Activated naive CD4-positive, alpha-beta T cell treated with Interleukin-2 at 50 U/mL for 16 hours (primary cell): ENCODE measurements at regions not wholly inside any gene's neighbourhood (a gene's known extent, or its start where the extent isn't known, plus 50 kb on each side); places are given as distances from the start of the nearest gene placed in this dataset.

Experiments
- DNase-seq: peaks from one replicate; pipeline ENCODE4 v3.0.0-alpha.2; 2020

GRCh38 chr6:54646069-54646950, 200.3 kb upstream of the FAM83B start:
- DNase-seq: no peak

GRCh38 chr6:54646951-54647664, 199.5 kb upstream of the FAM83B start:
- DNase-seq: no peak

- no peak for DNase-seq
Measured at GRCh38 chr6:54654381-54654780, 192.2 kb upstream of the FAM83B start.

GRCh38 chr6:54655162-54655561, 191.4 kb upstream of the FAM83B start:
- no peak for DNase-seq

- DNase-seq: no peak
Measured at GRCh38 chr6:54665278-54665677, 181.3 kb upstream of the FAM83B start.

GRCh38 chr6:54680531-54680930, 166.0 kb upstream of the FAM83B start:
- no peak for DNase-seq

GRCh38 chr6:54681267-54681666, 165.3 kb upstream of the FAM83B start:
- DNase-seq: no peak

- no peak for DNase-seq
Measured at GRCh38 chr6:54681987-54682386, 164.6 kb upstream of the FAM83B start.

GRCh38 chr6:54689620-54690019, 157.0 kb upstream of the FAM83B start:
- no peak for DNase-seq

GRCh38 chr6:54690596-54690995, 156.0 kb upstream of the FAM83B start:
- DNase-seq: no peak

- no peak for DNase-seq
Measured at GRCh38 chr6:54694928-54695532, 151.5 kb upstream of the FAM83B start.

GRCh38 chr6:54695815-54696214, 150.8 kb upstream of the FAM83B start:
- DNase-seq: no peak

- DNase-seq: no peak
Measured at GRCh38 chr6:54697424-54697823, 149.1 kb upstream of the FAM83B start.

GRCh38 chr6:54698974-54699373, 147.6 kb upstream of the FAM83B start:
- DNase-seq: no peak

- DNase-seq: no peak
Measured at GRCh38 chr6:54700158-54700557, 146.4 kb upstream of the FAM83B start.

GRCh38 chr6:54702772-54703171, 143.8 kb upstream of the FAM83B start:
- no peak for DNase-seq

GRCh38 chr6:54706391-54706790, 140.2 kb upstream of the FAM83B start:
- DNase-seq: no peak

- no peak for DNase-seq
Measured at GRCh38 chr6:54706844-54707605, 139.5 kb upstream of the FAM83B start.

- DNase-seq: no peak
Measured at GRCh38 chr6:54710456-54710855, 136.1 kb upstream of the FAM83B start.

GRCh38 chr6:54716010-54716409, 130.6 kb upstream of the FAM83B start:
- no peak for DNase-seq

- no peak for DNase-seq
Measured at GRCh38 chr6:54716877-54717276, 129.7 kb upstream of the FAM83B start.

- DNase-seq: peak; percentile 34
Measured at GRCh38 chr6:54717849-54718455, 128.6 kb upstream of the FAM83B start.
